Endodermal cell (in vitro differentiated cells): ENCODE measurements at regions not wholly inside any gene's neighbourhood (a gene's known extent, or its start where the extent isn't known, plus 50 kb on each side); places are given as distances from the start of the nearest gene placed in this dataset.
"Not testable (repeated sequence)": the region's sequence is repeated elsewhere in the genome, so short reads cannot be mapped to it uniquely, and the experiment has no call there.

Experiments
- DNase-seq: peaks from one replicate; pipeline ENCODE4 v3.0.0-alpha.2; 2017
- H3K27ac ChIP-seq: 2 replicates; pipeline ENCODE4 v1.5.1; 2013; ENCODE audit warnings: mild to moderate bottlenecking, low read depth, low read length, moderate library complexity
- H3K27me3 ChIP-seq: 2 replicates; pipeline ENCODE4 v1.6.1; 2013; ENCODE audit warnings: mild to moderate bottlenecking, low read length, moderate library complexity; ENCODE audit not compliant: insufficient read depth, control insufficient read depth, poor library complexity, severe bottlenecking
- H3K36me3 ChIP-seq: 2 replicates; pipeline ENCODE4 v1.7.0; 2013; ENCODE audit warnings: mild to moderate bottlenecking, low read length, moderate library complexity; ENCODE audit not compliant: control insufficient read depth, insufficient read depth
- H3K4me1 ChIP-seq: one replicate; pipeline ENCODE4 v1.7.0; 2013; ENCODE audit warnings: low read length; ENCODE audit not compliant: control insufficient read depth, insufficient read depth
- H3K4me3 ChIP-seq: 2 replicates; pipeline ENCODE4 v1.5.1; 2013; ENCODE audit warnings: mild to moderate bottlenecking, low read length, moderate library complexity
- H3K9ac ChIP-seq: 2 replicates; pipeline ENCODE4 v1.6.1; 2013; ENCODE audit warnings: mild to moderate bottlenecking, low read length, moderate library complexity; ENCODE audit not compliant: poor library complexity, severe bottlenecking; ENCODE audit errors: extremely low read depth
- H3K9me3 ChIP-seq: 2 replicates; pipeline ENCODE4 v1.6.1; 2013; ENCODE audit warnings: mild to moderate bottlenecking, low read length, moderate library complexity; ENCODE audit not compliant: control insufficient read depth
- H3K27ac Mint-ChIP-seq: 2 replicates; pipeline ENCODE4 v1.8.0; 2020; ENCODE audit warnings: mixed read lengths
- H3K27me3 Mint-ChIP-seq: 2 replicates; pipeline ENCODE4 v1.8.0; 2021; ENCODE audit warnings: mild to moderate bottlenecking, mixed read lengths; ENCODE audit not compliant: insufficient read depth
- H3K36me3 Mint-ChIP-seq: 2 replicates; pipeline ENCODE4 v1.8.0; 2020; ENCODE audit warnings: low read depth, mixed read lengths
- H3K4me1 Mint-ChIP-seq: 2 replicates; pipeline ENCODE4 v1.8.0; 2020; ENCODE audit warnings: mixed read lengths
- H3K4me3 Mint-ChIP-seq: 2 replicates; pipeline ENCODE4 v1.8.0; 2020; ENCODE audit warnings: mild to moderate bottlenecking, moderate library complexity, mixed read lengths
- H3K9me3 Mint-ChIP-seq: 2 replicates; pipeline ENCODE4 v1.8.0; 2020; ENCODE audit warnings: mild to moderate bottlenecking, mixed read lengths
- CTCF ChIP-seq: fragments of 200-600 bp; sonication (generic); conservative IDR thresholded peaks from 2 replicates; pipeline ENCODE4 v1.5.0; 2021; ENCODE audit warnings: antibody characterized with exemption, mild to moderate bottlenecking
- WGBS, 2 experiments: methylation state at CpG; one replicate each; pipeline versions ENCODE4 v1.1.5 to v1.1.7; 2013; ENCODE audit warnings: missing lambda C conversion rate in 2 of 2, mixed read lengths in 1 of 2; ENCODE audit not compliant: insufficient coverage in 1 of 2, insufficient read length in 1 of 2; 5-methylcytosine and 5-hydroxymethylcytosine counted together

- no peak for TF ChIP-seq CTCF
- no peak overlapping the region for H3K27ac Mint-ChIP-seq
- no peaks in the 10 kb centered on the region for H3K4me1 ChIP-seq
- H3K27ac ChIP-seq = no peak overlapping the region
- DNase-seq = no peak
- peaks cover 47% of the 10 kb centered on the region for H3K9me3 Mint-ChIP-seq
- H3K27me3 Mint-ChIP-seq = no peaks in the 10 kb centered on the region
- peaks cover 24% of the 10 kb centered on the region for H3K4me1 Mint-ChIP-seq
- 46 to 75% methylated on average over 2 of the region's 2 CpGs for WGBS, 2 experiments
- H3K9me3 ChIP-seq = no peaks in the 10 kb centered on the region
- no peaks in the 10 kb centered on the region for H3K27me3 ChIP-seq
- no peaks in the 10 kb centered on the region for H3K36me3 ChIP-seq
- no peaks in the 10 kb centered on the region for H3K36me3 Mint-ChIP-seq
- no peak overlapping the region for H3K9ac ChIP-seq
- no peak overlapping the region for H3K4me3 ChIP-seq
- H3K4me3 Mint-ChIP-seq = no peak overlapping the region
Observed at GRCh38 chrX:123093792-123094191, 90.3 kb upstream of the GRIA3 start.

- Mint-ChIP-seq H3K27ac (no peak overlapping the region), H3K9me3 (peaks cover 46% of the 10 kb centered on the region), H3K27me3 (no peaks in the 10 kb centered on the region), H3K4me3 (no peak overlapping the region), H3K4me1 (no peaks in the 10 kb centered on the region), H3K36me3 (no peaks in the 10 kb centered on the region)
- Histone ChIP-seq H3K4me3 (no peak overlapping the region), H3K9me3 (no peaks in the 10 kb centered on the region), H3K9ac (no peak overlapping the region), H3K27me3 (no peaks in the 10 kb centered on the region), H3K27ac (no peak overlapping the region), H3K36me3 (no peaks in the 10 kb centered on the region), H3K4me1 (no peaks in the 10 kb centered on the region)
- DNase-seq = no peak
- 94% methylated on average over 4 of the region's 4 CpGs; no CpG with 5 or more reads in 1 of the 2 experiments for WGBS, 2 experiments
- TF ChIP-seq CTCF = no peak
Observed at GRCh38 chrX:123108513-123109427, 75.3 kb upstream of the GRIA3 start.

- Mint-ChIP-seq H3K27me3 (peaks cover 2% of the 10 kb centered on the region), H3K4me3 (no peak overlapping the region), H3K36me3 (no peaks in the 10 kb centered on the region), H3K9me3 (peaks cover 65% of the 10 kb centered on the region), H3K4me1 (no peaks in the 10 kb centered on the region), H3K27ac (no peak overlapping the region)
- no peak overlapping the region for H3K9ac ChIP-seq
- no peaks in the 10 kb centered on the region for H3K9me3 ChIP-seq
- H3K4me1 ChIP-seq = no peaks in the 10 kb centered on the region
- no peaks in the 10 kb centered on the region for H3K27me3 ChIP-seq
- 82 to 93% methylated on average over 2 to 6 of the region's 6 CpGs for WGBS, 2 experiments
- TF ChIP-seq CTCF = no peak
- no peak for DNase-seq
- H3K27ac ChIP-seq = no peak overlapping the region
- H3K36me3 ChIP-seq = no peaks in the 10 kb centered on the region
- no peak overlapping the region for H3K4me3 ChIP-seq
Observed at GRCh38 chrX:123121241-123121640, 62.8 kb upstream of the GRIA3 start.

- H3K36me3 ChIP-seq, H3K27me3 ChIP-seq, H3K27ac ChIP-seq, H3K4me1 ChIP-seq, H3K4me3 ChIP-seq, H3K4me3 Mint-ChIP-seq, H3K9ac ChIP-seq, H3K27ac Mint-ChIP-seq, H3K36me3 Mint-ChIP-seq, H3K9me3 ChIP-seq, H3K4me1 Mint-ChIP-seq, H3K27me3 Mint-ChIP-seq, DNase-seq: not testable (repeated sequence)
- WGBS, 2 experiments = 84% methylated on average over 3 of the region's 3 CpGs; no CpG with 5 or more reads in 1 of the 2 experiments
- H3K9me3 Mint-ChIP-seq = peaks cover 64% of the 10 kb centered on the region
Observed at GRCh38 chrX:123129805-123130204, 54.3 kb upstream of the GRIA3 start.
